ENCODE measurements at regions not wholly inside any gene's neighbourhood (a gene's known extent, or its start where the extent isn't known, plus 50 kb on each side); places are given as distances from the start of the nearest gene placed in this dataset.

DNA sequence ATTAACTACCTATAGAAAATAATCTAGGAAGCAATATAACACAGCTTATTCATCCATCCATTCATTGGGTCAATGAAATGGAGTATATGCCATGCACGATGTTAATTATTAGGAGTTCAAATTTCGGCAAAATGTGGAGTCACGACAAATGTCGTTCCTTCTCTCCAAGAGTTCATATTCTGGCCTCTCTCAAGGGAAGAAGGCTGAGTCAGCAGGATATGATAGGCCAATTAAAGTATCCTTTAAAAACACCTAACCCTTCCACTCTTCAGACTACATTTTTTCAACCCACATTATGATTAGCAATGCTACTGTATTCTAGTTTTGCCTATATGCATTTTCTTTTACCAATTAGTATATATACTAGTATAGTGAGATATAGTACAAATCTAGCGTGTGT, 163.1 kb downstream of the LARP7 start:
- no peaks in the 10 kb centered on the region for H3K4me1 Mint-ChIP-seq
- POLR2A ChIA-PET, result no interaction called here
- peaks cover 8% of the 10 kb centered on the region for H3K27me3 Mint-ChIP-seq
- no peaks in the 10 kb centered on the region for H3K36me3 Mint-ChIP-seq (ENCODE audit: low read depth)
- H3K9me3 Mint-ChIP-seq, result no peaks in the 10 kb centered on the region
- no peak overlapping the region for H3K27ac Mint-ChIP-seq
- intact Hi-C loops (cut with micrococcal nuclease), result no loop called here
- no peak overlapping the region for H3K4me3 Mint-ChIP-seq
- DNase-seq, result no peak
- no peak for ATAC-seq (ENCODE audit: low read depth)
- TF ChIP-seq, protein P1, sequence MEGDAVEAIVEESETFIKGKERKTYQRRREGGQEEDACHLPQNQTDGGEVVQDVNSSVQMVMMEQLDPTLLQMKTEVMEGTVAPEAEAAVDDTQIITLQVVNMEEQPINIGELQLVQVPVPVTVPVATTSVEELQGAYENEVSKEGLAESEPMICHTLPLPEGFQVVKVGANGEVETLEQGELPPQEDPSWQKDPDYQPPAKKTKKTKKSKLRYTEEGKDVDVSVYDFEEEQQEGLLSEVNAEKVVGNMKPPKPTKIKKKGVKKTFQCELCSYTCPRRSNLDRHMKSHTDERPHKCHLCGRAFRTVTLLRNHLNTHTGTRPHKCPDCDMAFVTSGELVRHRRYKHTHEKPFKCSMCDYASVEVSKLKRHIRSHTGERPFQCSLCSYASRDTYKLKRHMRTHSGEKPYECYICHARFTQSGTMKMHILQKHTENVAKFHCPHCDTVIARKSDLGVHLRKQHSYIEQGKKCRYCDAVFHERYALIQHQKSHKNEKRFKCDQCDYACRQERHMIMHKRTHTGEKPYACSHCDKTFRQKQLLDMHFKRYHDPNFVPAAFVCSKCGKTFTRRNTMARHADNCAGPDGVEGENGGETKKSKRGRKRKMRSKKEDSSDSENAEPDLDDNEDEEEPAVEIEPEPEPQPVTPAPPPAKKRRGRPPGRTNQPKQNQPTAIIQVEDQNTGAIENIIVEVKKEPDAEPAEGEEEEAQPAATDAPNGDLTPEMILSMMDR (IDR thresholded peaks at IDR 0.05), result no peak
- CTCF ChIA-PET, result no interaction called here

DNA sequence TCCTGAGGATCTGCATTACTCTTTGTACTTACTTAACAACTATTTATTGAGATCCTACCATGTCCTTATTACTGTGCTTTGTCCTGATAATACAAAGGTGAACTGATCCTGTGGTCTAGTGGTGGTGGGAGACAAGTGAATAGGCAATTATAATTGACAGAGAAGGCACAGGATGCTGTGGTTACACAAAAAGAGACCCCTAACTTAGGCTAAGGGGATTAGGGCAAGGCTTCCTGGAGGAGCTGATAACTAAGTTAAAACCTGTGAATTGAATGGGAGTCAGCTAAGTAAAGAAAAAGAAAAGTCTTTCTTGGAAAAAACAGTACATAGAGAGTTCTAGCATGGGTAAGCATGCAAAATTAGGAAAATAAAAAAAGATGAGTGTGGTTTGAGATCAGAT, 164.4 kb downstream of the LARP7 start:
- Mint-ChIP-seq H3K4me3 (no peak overlapping the region), H3K27ac (no peak overlapping the region), H3K9me3 (no peaks in the 10 kb centered on the region), H3K27me3 (peaks cover 6% of the 10 kb centered on the region), H3K4me1 (no peaks in the 10 kb centered on the region), H3K36me3 (ENCODE audit: low read depth) (no peaks in the 10 kb centered on the region)
- CTCF ChIA-PET, result no interaction called here
- no peak for ATAC-seq (ENCODE audit: low read depth)
- DNase-seq, result no peak
- TF ChIP-seq, protein P1 (IDR thresholded peaks at IDR 0.05), result no peak
- POLR2A ChIA-PET, result no interaction called here
- intact Hi-C loops (cut with micrococcal nuclease), result no loop called here

DNA sequence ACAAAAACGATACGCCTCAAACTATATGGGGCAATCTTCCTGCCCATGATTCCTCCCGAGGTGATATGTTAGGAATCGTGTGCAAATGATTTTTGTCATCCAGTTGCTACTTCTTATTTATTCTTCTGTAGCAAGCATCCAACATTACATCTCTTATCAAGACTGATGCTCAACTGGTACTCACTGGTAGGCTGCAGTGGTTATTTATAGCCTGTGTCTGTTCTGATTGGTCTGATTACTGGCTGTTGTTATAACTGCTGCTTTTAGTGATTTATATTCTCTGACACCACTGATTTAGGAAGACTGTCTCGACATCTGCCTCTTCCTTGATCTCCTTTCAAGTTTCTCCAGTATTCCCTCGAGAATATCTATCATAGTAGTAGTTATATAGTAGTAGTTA, 165.8 kb downstream of the LARP7 start:
- H3K36me3 Mint-ChIP-seq (ENCODE audit: low read depth), result no peaks in the 10 kb centered on the region
- ChIA-PET CTCF (no interaction called here), POLR2A (no interaction called here)
- no peaks in the 10 kb centered on the region for H3K9me3 Mint-ChIP-seq
- no peak overlapping the region for H3K4me3 Mint-ChIP-seq
- H3K4me1 Mint-ChIP-seq, result no peaks in the 10 kb centered on the region
- no peak overlapping the region for H3K27ac Mint-ChIP-seq
- peaks cover 6% of the 10 kb centered on the region for H3K27me3 Mint-ChIP-seq
- no peak for ATAC-seq (ENCODE audit: low read depth)
- TF ChIP-seq, protein P1 (IDR thresholded peaks at IDR 0.05), result no peak
- DNase-seq, result no peak
- intact Hi-C loops (cut with micrococcal nuclease), result no loop called here

DNA sequence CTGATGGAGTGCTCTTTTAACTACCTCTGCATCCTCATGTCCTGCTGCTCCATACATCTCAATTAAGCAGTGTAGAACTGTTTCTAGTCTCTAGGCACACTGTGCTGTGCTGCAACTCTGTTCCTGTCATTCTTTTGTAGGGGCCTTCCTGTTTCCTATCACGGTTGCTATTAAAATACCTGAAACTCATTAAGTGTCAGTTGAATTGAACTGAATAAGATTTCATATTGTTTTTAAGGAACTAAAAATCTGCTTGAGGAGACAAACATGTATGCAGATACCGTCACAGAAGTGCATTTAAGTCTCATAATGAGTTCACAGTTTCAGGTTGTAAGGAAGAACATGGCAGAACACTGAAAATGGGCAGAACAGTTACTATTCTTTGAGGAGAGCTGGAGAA, 170.1 kb downstream of the LARP7 start:
- CTCF ChIA-PET, result no interaction called here
- Mint-ChIP-seq H3K27me3 (peaks cover under 1% of the 10 kb centered on the region), H3K9me3 (no peaks in the 10 kb centered on the region), H3K4me1 (no peaks in the 10 kb centered on the region), H3K36me3 (ENCODE audit: low read depth) (no peaks in the 10 kb centered on the region), H3K27ac (no peak overlapping the region), H3K4me3 (no peak overlapping the region)
- DNase-seq (no peak), ATAC-seq (ENCODE audit: low read depth) (no peak)
- POLR2A ChIA-PET, result no interaction called here
- TF ChIP-seq, protein P1 (IDR thresholded peaks at IDR 0.05), result no peak
- intact Hi-C loops (cut with micrococcal nuclease), result no loop called here

DNA sequence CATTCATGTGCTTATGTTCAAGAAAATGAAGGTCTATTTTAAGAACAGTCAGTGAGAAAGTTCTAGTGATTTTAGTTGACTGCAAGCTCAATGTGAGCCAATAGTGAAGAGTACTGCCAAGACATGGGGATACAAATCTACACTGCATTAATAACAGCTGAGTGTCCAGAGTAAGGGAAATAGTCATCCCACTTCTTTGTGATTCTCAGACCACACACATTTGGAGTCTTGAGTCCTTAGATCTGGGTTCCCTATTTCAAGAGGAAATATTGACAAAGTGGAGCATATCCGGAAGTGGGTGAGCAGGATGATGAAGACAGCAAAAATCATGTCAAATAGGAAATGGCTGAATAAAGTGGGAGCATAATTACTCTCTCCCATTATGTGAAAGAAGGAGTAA, 171.1 kb downstream of the LARP7 start:
- CTCF ChIA-PET, result no interaction called here
- DNase-seq (no peak), ATAC-seq (ENCODE audit: low read depth) (no peak)
- Mint-ChIP-seq H3K9me3 (no peaks in the 10 kb centered on the region), H3K36me3 (ENCODE audit: low read depth) (no peaks in the 10 kb centered on the region), H3K4me3 (no peak overlapping the region), H3K4me1 (no peaks in the 10 kb centered on the region), H3K27me3 (no peaks in the 10 kb centered on the region), H3K27ac (no peak overlapping the region)
- TF ChIP-seq, protein P1 (IDR thresholded peaks at IDR 0.05), result no peak
- POLR2A ChIA-PET, result no interaction called here
- intact Hi-C loops (cut with micrococcal nuclease), result no loop called here
